Activated naive CD8-positive, alpha-beta T cell treated with anti-CD3 and anti-CD28 coated beads, Interleukin-2, amount 50 U/mL, for 24 hours (primary cell): ENCODE measurements at regions not wholly inside any gene's neighbourhood (a gene's known extent, or its start where the extent isn't known, plus 50 kb on each side); places are given as distances from the start of the nearest gene placed in this dataset.

Experiments
- ATAC-seq: fragments of 150-1000 bp; cut with Tn5 transposase; one replicate; pipeline ENCODE4 v1.10.0; 2021
- DNase-seq: peaks from one replicate; pipeline ENCODE4 v3.0.0; 2021
- H3K27ac Mint-ChIP-seq: one replicate; pipeline ENCODE4 v1.8.0; 2021; ENCODE audit warnings: mild to moderate bottlenecking, mixed read lengths
- H3K27me3 Mint-ChIP-seq: one replicate; pipeline ENCODE4 v1.8.0; 2021; ENCODE audit warnings: mixed read lengths
- H3K36me3 Mint-ChIP-seq: one replicate; pipeline ENCODE4 v1.8.0; 2021; ENCODE audit warnings: low read depth, mixed read lengths
- H3K4me1 Mint-ChIP-seq: one replicate; pipeline ENCODE4 v1.8.0; 2021; ENCODE audit warnings: mixed read lengths
- H3K4me3 Mint-ChIP-seq: one replicate; pipeline ENCODE4 v1.8.0; 2021; ENCODE audit warnings: mild to moderate bottlenecking, moderate library complexity, mixed read lengths
- H3K9me3 Mint-ChIP-seq: one replicate; pipeline ENCODE4 v1.8.0; 2021; ENCODE audit warnings: mixed read lengths

- peaks cover 21% of the 10 kb centered on the region for H3K4me1 Mint-ChIP-seq
- DNase-seq (no peak), ATAC-seq (no peak)
- no peak overlapping the region for H3K27ac Mint-ChIP-seq
- H3K36me3 Mint-ChIP-seq = no peaks in the 10 kb centered on the region
- H3K9me3 Mint-ChIP-seq = no peaks in the 10 kb centered on the region
- no peak overlapping the region for H3K4me3 Mint-ChIP-seq
- H3K27me3 Mint-ChIP-seq = peaks cover 2% of the 10 kb centered on the region
These were observed 53.5 kb upstream of the FAM9B start for GRCh38 chrX:9087271-9088040.

GRCh38 chrX:9088896-9089295 is 55.0 kb upstream of the FAM9B start:
- H3K27ac Mint-ChIP-seq = no peak overlapping the region
- H3K4me1 Mint-ChIP-seq = peaks cover 21% of the 10 kb centered on the region
- DNase-seq (no peak), ATAC-seq (no peak)
- H3K36me3 Mint-ChIP-seq = no peaks in the 10 kb centered on the region
- H3K4me3 Mint-ChIP-seq = no peak overlapping the region
- peaks cover under 1% of the 10 kb centered on the region for H3K27me3 Mint-ChIP-seq
- H3K9me3 Mint-ChIP-seq = no peaks in the 10 kb centered on the region

DNA sequence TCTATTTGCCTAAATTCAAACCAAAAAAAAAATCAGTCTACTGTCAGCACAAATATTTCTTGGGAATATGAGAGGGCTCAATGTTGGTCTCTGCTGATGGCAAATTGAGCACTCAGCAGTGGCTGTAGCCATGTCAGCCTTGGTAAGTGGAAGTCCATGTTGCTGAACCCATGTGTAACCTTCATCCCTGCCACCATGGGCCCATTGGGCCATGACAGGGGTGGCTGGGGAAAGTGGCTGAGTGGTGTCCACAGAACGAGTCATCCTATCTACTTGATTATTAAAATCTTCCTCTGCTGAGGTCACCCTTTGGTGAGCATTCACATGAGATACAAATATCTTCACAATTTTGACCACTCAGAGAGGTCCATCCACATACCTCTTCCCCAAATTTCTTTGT is 56.8 kb upstream of the FAM9B start:
- Mint-ChIP-seq H3K4me1 (peaks cover 21% of the 10 kb centered on the region), H3K4me3 (no peak overlapping the region), H3K9me3 (no peaks in the 10 kb centered on the region), H3K27me3 (no peaks in the 10 kb centered on the region), H3K36me3 (peaks cover 3% of the 10 kb centered on the region), H3K27ac (no peak overlapping the region)
- ATAC-seq = no peak
- no peak for DNase-seq

DNA sequence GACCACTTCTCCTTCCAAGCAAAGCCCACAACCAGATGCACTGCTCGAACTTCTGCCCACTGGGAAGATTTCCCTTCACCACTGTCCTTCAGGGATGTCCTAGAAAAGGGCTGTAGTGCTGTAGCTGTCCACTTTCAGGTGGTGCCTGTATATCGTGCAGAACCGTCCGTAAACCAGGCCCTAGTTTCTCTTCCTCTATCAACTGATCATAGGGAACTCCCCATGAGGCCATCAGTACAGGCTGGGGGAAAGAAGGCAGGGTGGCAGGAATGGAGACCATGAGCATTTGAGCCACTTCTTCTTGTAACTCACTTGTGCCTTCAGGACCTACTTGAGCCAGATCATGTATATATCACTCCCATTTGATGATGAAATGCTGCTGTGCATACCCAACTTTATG is 57.3 kb upstream of the FAM9B start:
- ATAC-seq (no peak), DNase-seq (no peak)
- Mint-ChIP-seq H3K4me3 (no peak overlapping the region), H3K9me3 (no peaks in the 10 kb centered on the region), H3K27ac (no peak overlapping the region), H3K4me1 (peaks cover 22% of the 10 kb centered on the region), H3K27me3 (no peaks in the 10 kb centered on the region), H3K36me3 (peaks cover 3% of the 10 kb centered on the region)

DNA sequence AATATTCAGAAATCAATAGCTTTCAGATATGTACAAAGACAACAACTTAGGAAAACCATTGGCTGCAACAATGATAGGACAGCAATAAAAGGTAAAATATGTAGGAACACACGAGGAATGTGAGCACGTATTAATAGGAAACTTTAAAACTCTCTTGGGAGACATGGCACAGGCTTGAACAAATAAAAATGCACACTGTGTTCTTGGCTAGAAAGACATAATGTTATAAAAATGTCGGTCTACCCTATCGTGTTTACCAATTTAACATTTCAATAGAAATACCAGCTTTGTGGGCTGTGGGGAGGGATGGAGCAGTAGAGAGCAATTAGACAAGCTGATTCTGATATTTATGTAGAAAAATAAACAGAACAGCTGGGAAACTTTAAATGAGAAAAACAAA is 69.0 kb upstream of the FAM9B start:
- Mint-ChIP-seq H3K36me3 (no peaks in the 10 kb centered on the region), H3K27me3 (no peaks in the 10 kb centered on the region), H3K9me3 (no peaks in the 10 kb centered on the region), H3K4me1 (no peaks in the 10 kb centered on the region), H3K27ac (no peak overlapping the region), H3K4me3 (no peak overlapping the region)
- DNase-seq (no peak), ATAC-seq (no peak)

GRCh38 chrX:9108054-9108453 is 74.1 kb upstream of the FAM9B start:
- DNase-seq (no peak), ATAC-seq (no peak)
- no peaks in the 10 kb centered on the region for H3K9me3 Mint-ChIP-seq
- H3K27ac Mint-ChIP-seq = no peak overlapping the region
- H3K4me3 Mint-ChIP-seq = no peak overlapping the region
- no peaks in the 10 kb centered on the region for H3K27me3 Mint-ChIP-seq
- peaks cover 13% of the 10 kb centered on the region for H3K4me1 Mint-ChIP-seq
- H3K36me3 Mint-ChIP-seq = no peaks in the 10 kb centered on the region

DNA sequence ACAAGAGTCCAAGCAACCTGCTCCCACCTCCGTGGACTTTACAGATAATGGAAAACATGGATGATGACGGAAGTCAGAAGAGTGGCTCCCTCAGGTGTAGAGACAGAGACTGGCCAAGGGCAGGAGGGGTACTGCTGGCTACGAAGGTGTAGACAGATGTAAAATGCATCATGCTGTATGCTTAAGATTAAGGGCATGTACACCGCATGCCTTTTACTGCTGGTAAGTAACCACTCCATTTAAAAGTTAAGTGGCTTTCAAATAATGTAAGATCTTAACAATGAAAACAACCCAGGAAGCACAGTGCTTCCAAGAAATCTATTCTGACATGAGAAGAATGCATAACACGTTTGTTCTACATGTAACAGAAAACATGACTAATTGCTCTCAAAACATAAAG is 76.9 kb upstream of the FAM9B start:
- Mint-ChIP-seq H3K4me3 (no peak overlapping the region), H3K36me3 (no peaks in the 10 kb centered on the region), H3K27ac (peak overlapping the region; percentile 82), H3K9me3 (no peaks in the 10 kb centered on the region), H3K27me3 (no peaks in the 10 kb centered on the region), H3K4me1 (peaks cover 13% of the 10 kb centered on the region)
- ATAC-seq (no peak), DNase-seq (no peak)

DNA sequence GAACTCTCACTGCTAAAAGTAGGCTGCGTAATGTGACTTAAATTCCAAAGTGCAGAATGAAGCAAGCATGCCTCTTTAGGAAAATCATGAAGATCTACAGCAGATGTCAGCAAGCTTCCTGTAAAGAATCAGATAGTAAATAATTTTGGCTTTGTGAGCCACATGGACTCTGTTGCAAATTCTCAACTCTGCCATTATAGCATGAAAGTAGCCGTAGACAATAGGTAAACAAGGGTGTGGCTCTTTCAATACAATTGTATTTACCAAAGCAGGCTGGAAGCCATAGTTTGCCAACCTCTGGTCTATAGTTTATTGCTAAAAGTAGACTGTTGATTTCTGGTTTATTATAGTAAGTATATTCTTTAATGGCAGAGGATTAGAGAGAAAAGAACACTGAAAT is 80.3 kb upstream of the FAM9B start:
- Mint-ChIP-seq H3K9me3 (no peaks in the 10 kb centered on the region), H3K4me3 (no peak overlapping the region), H3K36me3 (no peaks in the 10 kb centered on the region), H3K27me3 (no peaks in the 10 kb centered on the region), H3K27ac (no peak overlapping the region), H3K4me1 (peaks cover 13% of the 10 kb centered on the region)
- ATAC-seq (no peak), DNase-seq (no peak)

DNA sequence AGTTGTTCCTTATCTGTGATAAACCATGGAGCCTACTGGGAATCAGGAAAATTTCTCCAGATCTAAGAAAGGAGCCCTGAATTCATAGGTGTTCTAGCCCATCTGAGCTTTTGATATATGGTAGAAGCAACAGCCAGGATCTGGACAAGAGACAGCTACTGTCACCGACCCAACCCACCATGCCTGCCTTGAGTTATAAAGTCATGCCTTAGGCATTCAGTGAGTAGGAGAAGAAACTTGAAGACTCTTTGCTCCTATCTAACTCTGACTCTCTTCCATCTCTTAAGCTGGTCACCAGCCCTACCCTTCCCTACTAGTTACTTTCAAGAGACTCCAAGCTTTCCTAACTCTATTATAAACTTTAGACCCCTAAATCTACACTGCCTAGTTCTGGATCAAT is 83.9 kb upstream of the FAM9B start:
- ATAC-seq (no peak), DNase-seq (no peak)
- Mint-ChIP-seq H3K9me3 (peaks cover 9% of the 10 kb centered on the region), H3K4me3 (no peak overlapping the region), H3K27me3 (no peaks in the 10 kb centered on the region), H3K36me3 (no peaks in the 10 kb centered on the region), H3K4me1 (no peaks in the 10 kb centered on the region), H3K27ac (no peak overlapping the region)

- ATAC-seq (no peak), DNase-seq (no peak)
- H3K4me3 Mint-ChIP-seq = no peak overlapping the region
These were observed 88.8 kb upstream of the FAM9B start for GRCh38 chrX:9122519-9123245.

DNA sequence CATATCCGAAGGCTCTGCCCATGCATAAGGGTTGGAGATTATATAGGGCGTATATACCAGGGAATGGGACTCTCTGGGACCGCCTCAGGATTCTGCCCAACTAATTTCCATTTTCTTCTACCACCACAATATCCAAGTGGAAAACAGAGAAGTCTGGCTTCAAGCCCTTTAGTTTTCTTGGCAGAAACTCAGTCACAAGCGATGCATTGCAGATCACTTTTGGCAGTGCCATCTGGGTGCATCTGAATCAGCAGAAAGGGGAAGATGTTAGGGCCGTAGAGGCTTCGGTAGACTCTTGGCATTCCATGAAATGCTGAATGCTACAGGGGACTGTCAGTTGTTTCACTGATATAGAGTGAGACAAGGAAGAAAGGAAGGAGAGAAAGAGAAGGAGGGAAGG is 94.1 kb upstream of the FAM9B start:
- H3K9me3 Mint-ChIP-seq = peaks cover 4% of the 10 kb centered on the region
- no peak for DNase-seq
- H3K36me3 Mint-ChIP-seq = peaks cover 7% of the 10 kb centered on the region
- H3K4me3 Mint-ChIP-seq = no peak overlapping the region
- H3K27ac Mint-ChIP-seq = no peak overlapping the region
- peaks cover 36% of the 10 kb centered on the region for H3K4me1 Mint-ChIP-seq
- no peaks in the 10 kb centered on the region for H3K27me3 Mint-ChIP-seq
- ATAC-seq = no peak

More at GRCh38 chrX:9122519-9123245, 88.8 kb upstream of the FAM9B start:
- Mint-ChIP-seq H3K9me3 (peaks cover 9% of the 10 kb centered on the region), H3K27ac (no peak overlapping the region), H3K36me3 (no peaks in the 10 kb centered on the region), H3K27me3 (no peaks in the 10 kb centered on the region), H3K4me1 (peaks cover 6% of the 10 kb centered on the region)

DNA sequence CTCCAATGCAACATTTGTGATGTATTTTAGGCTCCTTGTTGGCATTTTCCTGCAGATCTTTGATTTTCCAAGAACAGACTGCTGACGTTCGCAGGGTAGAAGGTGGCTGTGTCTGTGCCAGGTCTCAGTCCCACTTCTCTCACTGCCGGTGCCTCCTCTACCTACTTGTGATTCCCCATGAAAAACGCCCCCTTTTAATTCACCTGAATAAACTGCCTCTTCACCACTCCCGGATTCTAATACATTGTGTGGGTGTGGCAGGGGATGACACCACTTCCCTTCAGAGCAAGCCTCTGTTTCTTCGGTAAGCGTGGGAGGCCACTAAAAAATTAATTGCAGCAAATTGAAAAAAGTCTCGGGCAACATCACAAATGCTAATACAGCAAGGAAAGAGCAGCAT is 96.1 kb upstream of the FAM9B start:
- no peak for DNase-seq
- peak overlapping the region; percentile 54 for H3K27ac Mint-ChIP-seq
- peaks cover 7% of the 10 kb centered on the region for H3K36me3 Mint-ChIP-seq
- H3K4me1 Mint-ChIP-seq = peaks cover 39% of the 10 kb centered on the region
- peaks cover 4% of the 10 kb centered on the region for H3K9me3 Mint-ChIP-seq
- H3K4me3 Mint-ChIP-seq = no peak overlapping the region
- H3K27me3 Mint-ChIP-seq = no peaks in the 10 kb centered on the region
- no peak for ATAC-seq

- Mint-ChIP-seq H3K4me3 (no peak overlapping the region), H3K4me1 (peaks cover 39% of the 10 kb centered on the region), H3K9me3 (peaks cover 4% of the 10 kb centered on the region), H3K36me3 (peaks cover 7% of the 10 kb centered on the region), H3K27ac (peak overlapping the region; percentile 75), H3K27me3 (no peaks in the 10 kb centered on the region)
- ATAC-seq (peak; percentile 100), DNase-seq (no peak)
These were observed 97.1 kb upstream of the FAM9B start for GRCh38 chrX:9131066-9131465.

- H3K36me3 Mint-ChIP-seq = peaks cover 7% of the 10 kb centered on the region
- ATAC-seq (no peak), DNase-seq (no peak)
- H3K27ac Mint-ChIP-seq = no peak overlapping the region
- no peaks in the 10 kb centered on the region for H3K27me3 Mint-ChIP-seq
- H3K4me1 Mint-ChIP-seq = peaks cover 33% of the 10 kb centered on the region
- H3K9me3 Mint-ChIP-seq = peaks cover 4% of the 10 kb centered on the region
- no peak overlapping the region for H3K4me3 Mint-ChIP-seq
These were observed 98.2 kb upstream of the FAM9B start for GRCh38 chrX:9132036-9132638.

- peaks cover 4% of the 10 kb centered on the region for H3K9me3 Mint-ChIP-seq
- no peaks in the 10 kb centered on the region for H3K27me3 Mint-ChIP-seq
- no peak overlapping the region for H3K4me3 Mint-ChIP-seq
- peaks cover 33% of the 10 kb centered on the region for H3K4me1 Mint-ChIP-seq
- no peak for ATAC-seq
- no peak for DNase-seq
- H3K27ac Mint-ChIP-seq = no peak overlapping the region
- H3K36me3 Mint-ChIP-seq = peaks cover 7% of the 10 kb centered on the region
These were observed 99.5 kb upstream of the FAM9B start for GRCh38 chrX:9133426-9133825.
